Cardiac fibroblast (primary cell): ENCODE measurements at regions not wholly inside any gene's neighbourhood (a gene's known extent, or its start where the extent isn't known, plus 50 kb on each side); places are given as distances from the start of the nearest gene placed in this dataset.

Experiments
- DNase-seq, 2 donors: peaks; one replicate each; pipeline versions ENCODE4 v3.0.0 to v3.0.0-alpha.2; 2010; ENCODE audit warnings: low read depth in 2 of 2
- H3K4me3 ChIP-seq, 2 donors: replicated peaks in 1 of 2; 1 replicate in 1 of 2; 2 replicates in 1 of 2; pipeline ENCODE4 v1.5.1; 2011; ENCODE audit warnings: low read depth in 2 of 2, low read length in 2 of 2, mild to moderate bottlenecking in 2 of 2, moderate library complexity in 1 of 2
- TF ChIP-seq, protein P1 (sequence below): IDR thresholded peaks from one replicate; pipeline ENCODE4 v1.5.1; 2011; ENCODE audit warnings: low read depth, mild to moderate bottlenecking, low read length, inconsistent platforms

DNA sequence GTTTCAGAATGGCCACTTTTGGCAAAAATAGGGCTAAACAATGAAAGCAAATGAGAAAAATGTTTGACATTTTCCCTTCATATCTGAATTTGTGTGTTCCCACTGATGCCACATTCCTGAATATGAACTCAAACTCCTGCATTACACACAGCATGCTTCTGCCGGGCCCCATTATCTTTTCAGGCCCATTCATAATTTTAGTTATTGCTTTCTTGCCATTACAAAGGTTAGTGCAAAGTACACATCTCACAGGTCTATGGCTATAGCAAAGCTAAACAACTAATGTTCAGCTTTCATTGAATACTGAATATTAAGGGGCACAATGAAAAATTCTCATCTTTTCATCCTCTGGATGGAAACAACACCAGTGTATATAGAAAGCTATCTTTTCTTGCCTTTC, 568.9 kb upstream of the ZNF608 start:
- H3K4me3 ChIP-seq: no peak overlapping the region
- DNase-seq: no peak
- TF ChIP-seq, protein P1, sequence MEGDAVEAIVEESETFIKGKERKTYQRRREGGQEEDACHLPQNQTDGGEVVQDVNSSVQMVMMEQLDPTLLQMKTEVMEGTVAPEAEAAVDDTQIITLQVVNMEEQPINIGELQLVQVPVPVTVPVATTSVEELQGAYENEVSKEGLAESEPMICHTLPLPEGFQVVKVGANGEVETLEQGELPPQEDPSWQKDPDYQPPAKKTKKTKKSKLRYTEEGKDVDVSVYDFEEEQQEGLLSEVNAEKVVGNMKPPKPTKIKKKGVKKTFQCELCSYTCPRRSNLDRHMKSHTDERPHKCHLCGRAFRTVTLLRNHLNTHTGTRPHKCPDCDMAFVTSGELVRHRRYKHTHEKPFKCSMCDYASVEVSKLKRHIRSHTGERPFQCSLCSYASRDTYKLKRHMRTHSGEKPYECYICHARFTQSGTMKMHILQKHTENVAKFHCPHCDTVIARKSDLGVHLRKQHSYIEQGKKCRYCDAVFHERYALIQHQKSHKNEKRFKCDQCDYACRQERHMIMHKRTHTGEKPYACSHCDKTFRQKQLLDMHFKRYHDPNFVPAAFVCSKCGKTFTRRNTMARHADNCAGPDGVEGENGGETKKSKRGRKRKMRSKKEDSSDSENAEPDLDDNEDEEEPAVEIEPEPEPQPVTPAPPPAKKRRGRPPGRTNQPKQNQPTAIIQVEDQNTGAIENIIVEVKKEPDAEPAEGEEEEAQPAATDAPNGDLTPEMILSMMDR: no peak

DNA sequence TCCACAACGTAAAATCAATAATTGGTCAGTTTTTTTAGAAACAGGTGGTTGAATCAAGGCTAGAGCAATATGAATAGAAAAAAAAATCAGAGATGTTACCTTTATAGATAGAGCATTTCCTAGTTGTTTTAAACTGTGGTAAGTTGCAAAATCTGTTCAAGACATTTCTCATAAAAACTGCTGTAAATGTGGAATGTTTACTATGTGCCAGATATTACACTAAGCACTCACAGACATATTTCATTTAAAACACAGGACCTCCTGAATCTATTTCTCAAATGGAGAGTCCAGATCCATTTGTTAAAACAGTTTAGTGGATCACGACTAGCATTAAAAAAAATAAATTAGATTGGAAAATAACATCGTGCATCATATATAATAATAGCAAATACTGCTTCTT, 570.0 kb upstream of the ZNF608 start:
- DNase-seq: no peak
- H3K4me3 ChIP-seq: no peak overlapping the region
- TF ChIP-seq, protein P1: no peak

DNA sequence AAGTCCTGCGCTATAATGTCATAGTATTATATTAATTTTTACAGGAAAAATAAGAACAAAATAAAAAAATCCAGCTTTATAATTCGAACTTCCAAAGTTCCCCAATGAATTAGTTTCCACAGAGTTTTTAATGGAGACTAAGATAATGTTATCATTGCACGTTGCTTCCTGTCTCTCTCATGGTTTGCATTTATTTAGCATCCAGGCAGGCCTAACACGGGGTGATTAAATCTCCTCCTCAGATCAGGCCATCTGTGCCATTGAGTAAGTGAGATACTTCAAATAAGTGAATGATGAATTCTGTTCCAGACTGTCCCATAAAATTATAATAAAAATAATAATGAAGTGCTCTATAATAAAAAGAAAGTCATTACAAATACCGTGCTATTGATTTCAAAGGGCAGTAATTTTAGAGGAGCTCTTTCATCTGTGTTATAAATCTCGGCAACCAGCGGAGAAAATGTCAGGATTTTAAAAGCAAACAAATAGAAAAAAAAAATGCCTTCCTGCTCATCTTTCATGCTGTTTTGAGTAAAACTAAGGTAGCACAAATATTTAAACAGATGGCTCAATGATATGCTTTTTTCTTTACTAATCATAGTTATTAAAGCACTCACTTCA, 570.6 kb upstream of the ZNF608 start:
- no peak overlapping the region for H3K4me3 ChIP-seq
- TF ChIP-seq, protein P1: no peak
- DNase-seq: no peak

DNA sequence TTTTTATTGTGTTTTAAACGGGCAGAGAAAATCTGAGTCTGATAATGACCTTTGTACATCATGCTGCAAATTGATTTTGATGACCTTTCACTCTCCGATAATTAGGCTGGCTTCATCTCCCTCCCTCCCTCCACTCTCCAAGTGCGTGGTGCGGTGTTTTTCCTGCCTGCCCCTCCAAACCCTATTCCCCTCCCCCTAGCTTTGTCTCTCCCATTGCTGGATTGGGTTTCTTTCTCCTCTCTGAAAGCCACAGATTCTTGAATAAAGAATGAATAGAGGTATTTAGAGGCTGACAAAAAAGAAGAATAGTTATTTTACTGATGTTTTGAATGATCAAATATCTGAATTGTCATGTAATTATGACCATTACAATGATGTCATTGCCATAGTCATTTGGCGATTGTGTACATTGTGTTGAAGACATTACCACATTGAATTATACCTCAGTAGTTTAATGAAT, 571.1 kb upstream of the ZNF608 start:
- no peak for DNase-seq
- TF ChIP-seq, protein P1: no peak

DNA sequence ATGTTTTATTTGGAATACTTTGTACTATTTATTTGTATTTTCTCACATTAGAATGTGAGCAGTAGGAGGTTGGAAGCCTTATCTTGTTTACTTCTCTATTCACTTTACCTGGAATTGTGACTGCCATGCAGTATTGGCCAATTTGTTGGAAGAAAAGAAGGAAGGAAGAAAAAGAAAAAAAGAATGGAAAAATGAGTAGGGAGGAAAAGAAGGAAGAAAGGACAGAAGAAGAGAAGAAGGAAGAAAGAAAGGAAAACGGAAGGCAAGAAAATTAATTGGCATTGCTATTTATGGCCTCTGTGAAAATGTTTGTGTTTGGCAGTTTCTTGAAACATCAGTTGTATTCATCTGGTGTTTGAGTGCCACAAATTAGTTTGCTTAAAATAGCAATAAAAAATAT, 575.2 kb upstream of the ZNF608 start:
- no peak overlapping the region for H3K4me3 ChIP-seq
- no peak for DNase-seq
- TF ChIP-seq, protein P1: no peak

More for the DNA sequence above, 571.1 kb upstream of the ZNF608 start:
- no peak overlapping the region for H3K4me3 ChIP-seq

DNA sequence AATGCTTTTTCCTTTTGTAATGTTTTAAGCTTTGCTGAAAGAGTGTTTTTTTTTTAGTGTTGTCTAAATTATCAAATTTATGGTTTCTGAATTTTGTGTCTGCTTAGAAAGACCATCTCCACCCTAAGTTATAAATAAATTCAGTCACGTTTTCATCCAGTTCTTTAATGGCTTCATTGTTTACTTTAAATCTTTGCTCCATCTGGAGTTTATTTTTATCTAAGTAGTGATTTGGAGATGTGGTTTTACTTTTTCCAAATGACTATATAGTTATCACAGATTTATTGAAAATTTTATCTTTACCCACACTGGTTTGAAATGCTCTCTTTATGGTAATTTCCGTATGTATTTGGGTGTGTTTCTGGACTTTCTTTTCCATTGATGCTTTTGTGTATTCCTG, 577.2 kb upstream of the ZNF608 start:
- TF ChIP-seq, protein P1: no peak
- DNase-seq: no peak
- no peak overlapping the region for H3K4me3 ChIP-seq
